Heart right ventricle (tissue), 16 donors: ENCODE measurements at regions not wholly inside any gene's neighbourhood (a gene's known extent, or its start where the extent isn't known, plus 50 kb on each side); places are given as distances from the start of the nearest gene placed in this dataset.

Experiments used
- ATAC-seq, 8 donors: fragments of 200-7000 bp; cut with Tn5 transposase; one replicate each; pipeline ENCODE4 v1.9.1; 2020; ENCODE audit warnings: mild to moderate bottlenecking in 8 of 8, moderate library complexity in 8 of 8, moderate number of reproducible peaks in 1 of 8
- DNase-seq, 2 donors: peaks; one replicate each; pipeline ENCODE4 v3.0.0-alpha.2; 2020
- H3K27ac ChIP-seq, 10 donors: fragments of 200-600 bp; sonication (generic) in 2 of 10; one replicate each; pipeline versions ENCODE4 v1.5.0 to v1.8.0; 2020 to 2022; ENCODE audit warnings: mild to moderate bottlenecking in 3 of 10
- H3K27me3 ChIP-seq, 7 donors: fragments of 200-600 bp; one replicate each; pipeline ENCODE4 v1.8.0; 2021 to 2022; ENCODE audit warnings: mild to moderate bottlenecking in 2 of 7
- H3K36me3 ChIP-seq, 9 donors: fragments of 200-600 bp; sonication (generic) in 1 of 9; one replicate each; pipeline versions ENCODE4 v1.5.0 to v1.8.0; 2020 to 2022; ENCODE audit warnings: mild to moderate bottlenecking in 2 of 9
- H3K4me1 ChIP-seq, 9 donors: fragments of 200-600 bp; sonication (generic) in 1 of 9; one replicate each; pipeline versions ENCODE4 v1.5.0 to v1.8.0; 2020 to 2022; ENCODE audit warnings: mild to moderate bottlenecking in 4 of 9
- H3K4me3 ChIP-seq, 10 donors: fragments of 200-600 bp; sonication (generic) in 2 of 10; one replicate each; pipeline versions ENCODE4 v1.5.0 to v1.8.0; 2020 to 2022; ENCODE audit warnings: mild to moderate bottlenecking in 7 of 10, moderate library complexity in 2 of 10
- H3K9me3 ChIP-seq, 11 donors: fragments of 200-600 bp in 10 of 11; sonication (generic) in 2 of 11; one replicate each; pipeline versions ENCODE4 v1.5.0 to v1.8.0; 2013 to 2022; ENCODE audit warnings: mild to moderate bottlenecking in 2 of 11, control low read depth in 1 of 11, moderate library complexity in 1 of 11
- CTCF ChIP-seq, 9 donors: fragments of 200-600 bp; sonication (generic) in 2 of 9; IDR thresholded peaks; one replicate each; pipeline versions ENCODE4 v1.5.0 to v1.8.0; 2021 to 2022; ENCODE audit warnings: antibody characterized with exemption in 9 of 9, mild to moderate bottlenecking in 5 of 9, moderate library complexity in 1 of 9
- WGBS, 2 donors: extraction: QIAGEN DNeasy Blood & Tissue Kit; methylation state at CpG; one replicate each; pipeline ENCODE4 v1.1.7; 2013; ENCODE audit warnings: inconsistent platforms in 1 of 2; 5-methylcytosine and 5-hydroxymethylcytosine counted together
- intact Hi-C, 10 donors: fragments of 100-400 bp; cut with DNase I; formaldehyde crosslinking; loops; one replicate each; pipeline versions ENCODE4 v1.11.1 to v1.14.2; 2022
- donor health status: Arrhythmogenic right ventricular cardiomyopathy.
- donor health status: ischemic (EF 13 %, LVEDD 7.1; RV severe dilation, severe dysfunction).
- donor health status: healthy with polysubstance abuse.
- donor health status: DM: no; HTN: yes; CAD: no.
- donor health status: DM: no; HTN: no; CAD: no.
- donor health status: ischemic (EF 25% LVEDD 6.9; RV normal size, moderate dysfunction).
- donor health status: ischemic (EF 25% LVEDD 5.7; RV mildly dilated, moderate dysfunction).
- donor health status: healthy.
- donor health status: DM: yes; HTN: yes; CAD: no.
- donor health status: Ischemic cardiomyopathy.
- donor health status: ischemic (EF 35%, LVEDD 5.7; RV mildly dilated, moderate dysfunction).
- donor health status: nonischemic (EF 11% LVEDD 7.7; RV severe dilation, severe dysfunction).
- donor health status: DM: yes; HTN: yes; CAD: no.
- donor health status: PGD.
- donor health status: ischemic (EF 29% LVEDD 5.4; RV normal size, mild dysfunction).
- donor health status: nonischemic (EF 23%, LVEDD 6.1; RV moderate dilation, normal function).

GRCh38 chr14:82855912-82856391, 1322.3 kb upstream of the SEL1L start:
- no peak overlapping the region for H3K27ac ChIP-seq
- no peaks in the 10 kb centered on the region for H3K27me3 ChIP-seq
- H3K4me3 ChIP-seq = no peak overlapping the region
- H3K36me3 ChIP-seq = no peaks in the 10 kb centered on the region
- ATAC-seq (no peak), DNase-seq (no peak)
- no peaks in the 10 kb centered on the region for H3K9me3 ChIP-seq
- intact Hi-C loops = no loop called here
- TF ChIP-seq CTCF (IDR thresholded peaks at IDR 0.05) = peak in 8 of 9 donors; percentile 21 to 55 (median 44)
- WGBS, 2 donors = 17 to 27% methylated on average over 3 of the region's 3 CpGs
- H3K4me1 ChIP-seq = no peaks in the 10 kb centered on the region

GRCh38 chr14:82861313-82861712, 1327.7 kb upstream of the SEL1L start:
- Histone ChIP-seq H3K9me3 (peaks cover 0 to 12% (median 3%) of the 10 kb centered on the region in 11 donors), H3K4me3 (no peak overlapping the region), H3K27ac (no peak overlapping the region), H3K27me3 (no peaks in the 10 kb centered on the region), H3K36me3 (no peaks in the 10 kb centered on the region), H3K4me1 (no peaks in the 10 kb centered on the region)
- no peak for TF ChIP-seq CTCF (IDR thresholded peaks at IDR 0.05)
- intact Hi-C loops = no loop called here
- ATAC-seq (no peak), DNase-seq (no peak)
- WGBS, 2 donors = 86 to 92% methylated on average over 5 of the region's 5 CpGs

- WGBS, 2 donors = 50 to 55% methylated on average over 8 of the region's 8 CpGs
- Histone ChIP-seq H3K4me1 (no peaks in the 10 kb centered on the region), H3K9me3 (peaks cover 0 to under 1% (median 0%) of the 10 kb centered on the region in 11 donors), H3K27me3 (no peaks in the 10 kb centered on the region), H3K4me3 (no peak overlapping the region), H3K36me3 (no peaks in the 10 kb centered on the region), H3K27ac (no peak overlapping the region)
- intact Hi-C loops = no loop called here
- peak in 2 of 9 donors; percentile 6 to 11 for TF ChIP-seq CTCF (IDR thresholded peaks at IDR 0.05)
- no peak for ATAC-seq
- no peak for DNase-seq
Observed at GRCh38 chr14:82872494-82872893, 1338.8 kb upstream of the SEL1L start.

- Histone ChIP-seq H3K27me3 (no peaks in the 10 kb centered on the region), H3K4me3 (no peak overlapping the region), H3K9me3 (peaks cover 0 to 8% (median 0%) of the 10 kb centered on the region in 11 donors), H3K27ac (no peak overlapping the region), H3K36me3 (no peaks in the 10 kb centered on the region), H3K4me1 (no peaks in the 10 kb centered on the region)
- no peak for TF ChIP-seq CTCF (IDR thresholded peaks at IDR 0.05)
- WGBS, 2 donors = 70 to 80% methylated on average over 3 of the region's 3 CpGs
- intact Hi-C loops = no loop called here
- no peak for ATAC-seq
- DNase-seq = no peak
Observed at GRCh38 chr14:82878951-82879350, 1345.3 kb upstream of the SEL1L start.
